ENCODE measurements at regions not wholly inside any gene's neighbourhood (a gene's known extent, or its start where the extent isn't known, plus 50 kb on each side); places are given as distances from the start of the nearest gene placed in this dataset.
"Not testable (repeated sequence)": the region's sequence is repeated elsewhere in the genome, so short reads cannot be mapped to it uniquely, and the experiment has no call there.

DNA sequence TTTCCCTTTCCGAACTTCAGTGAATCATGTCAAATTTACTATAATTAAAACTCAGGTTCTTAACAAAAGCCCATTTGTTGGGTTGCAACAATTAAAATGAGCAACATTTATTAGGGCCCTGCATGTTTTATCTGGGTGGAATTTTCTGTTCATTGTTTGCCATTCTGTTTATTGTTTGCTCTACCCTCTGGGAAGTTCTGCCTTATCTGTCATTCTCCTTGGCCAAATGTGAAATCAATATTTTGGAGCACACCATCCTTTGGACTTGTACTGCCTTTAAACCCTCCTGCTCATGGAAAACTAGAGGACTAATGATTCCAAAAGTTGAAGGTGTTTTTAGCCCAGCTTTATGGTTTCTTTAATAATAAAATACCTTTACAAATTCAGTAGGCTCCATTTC is 134.5 kb upstream of the KCND2 start:
- DNase-seq = no peak

- no peak for DNase-seq
These were observed 116.5 kb upstream of the KCND2 start for GRCh38 chr7:120156476-120156875.

DNA sequence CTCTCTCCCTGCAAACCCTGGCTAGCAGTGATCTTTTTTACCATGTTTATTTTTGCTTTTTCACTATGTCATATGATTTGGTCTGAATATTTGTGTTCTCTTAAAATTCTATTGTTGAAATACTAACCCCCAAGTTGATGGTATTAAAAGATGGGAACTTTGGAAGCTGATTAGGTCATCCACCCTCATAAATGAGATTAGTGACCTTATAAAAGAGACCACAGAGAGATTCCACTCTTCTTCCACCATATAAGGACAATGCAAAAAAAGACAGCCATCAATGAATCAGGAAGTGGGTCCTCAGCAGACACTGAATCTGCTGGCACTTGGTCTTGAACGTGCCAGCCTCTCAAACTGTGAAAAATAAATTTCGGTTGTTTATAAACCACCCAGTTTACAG is 112.8 kb upstream of the KCND2 start:
- no peak for DNase-seq

DNA sequence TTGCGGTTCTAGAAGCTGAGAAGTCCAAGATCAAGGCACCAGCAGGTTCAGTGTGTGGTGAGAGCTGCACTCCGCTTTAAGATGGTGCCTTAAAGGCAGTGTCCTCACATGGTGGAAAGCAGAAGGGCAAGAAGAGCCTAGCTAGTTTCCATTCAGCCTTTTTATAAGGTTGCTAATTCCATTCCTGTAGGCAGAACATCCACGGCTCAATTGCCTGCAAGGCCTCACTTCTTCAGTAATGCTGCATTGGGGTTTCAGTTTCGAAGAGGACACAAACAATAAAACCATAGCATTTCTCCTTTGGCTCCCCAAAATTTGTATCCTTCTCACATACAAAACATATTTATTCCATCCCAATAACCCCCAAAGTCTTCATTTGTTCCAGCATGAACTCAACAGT is 109.5 kb upstream of the KCND2 start:
- DNase-seq = no peak

DNA sequence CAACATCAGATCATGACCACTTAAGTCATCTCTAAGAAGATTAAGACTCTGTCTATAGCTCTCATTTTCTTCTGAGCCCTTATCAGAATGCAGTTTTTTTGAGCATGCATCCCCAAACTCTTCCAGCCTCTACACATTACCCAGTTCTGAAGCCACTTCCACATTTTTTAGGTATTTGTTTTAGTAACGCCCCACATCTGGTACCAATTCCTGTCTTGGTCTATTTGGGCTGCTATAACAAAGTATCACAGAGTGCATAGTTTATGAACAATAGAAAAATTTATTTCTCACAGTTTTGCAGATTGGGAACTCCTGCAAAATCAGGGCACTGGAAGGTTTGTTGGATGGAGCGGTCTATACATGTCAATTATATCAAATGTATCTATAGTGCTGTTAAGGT is 107.7 kb upstream of the KCND2 start:
- no peak for DNase-seq

DNA sequence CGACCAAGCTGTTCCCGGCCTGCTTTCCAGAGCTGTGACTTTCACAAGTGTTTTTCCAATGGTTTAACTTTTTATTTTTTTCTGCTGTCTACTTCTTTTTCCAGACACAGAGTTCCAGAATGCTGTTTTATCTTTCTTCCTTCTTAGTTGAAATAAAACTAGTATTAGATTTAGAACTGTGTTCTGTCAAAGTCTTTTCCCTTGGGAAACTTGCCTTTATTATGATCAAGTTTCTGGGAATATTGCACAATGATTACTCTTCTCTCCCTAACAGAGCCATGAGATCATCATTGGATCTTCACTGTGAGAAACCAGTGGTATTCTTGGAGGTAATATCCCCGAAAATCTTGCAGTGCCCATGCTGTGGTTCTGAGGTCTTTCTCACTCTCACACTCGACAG is 104.9 kb upstream of the KCND2 start:
- no peak for DNase-seq

GRCh38 chr7:120169996-120170783 is 102.8 kb upstream of the KCND2 start:
- no peak for DNase-seq

DNA sequence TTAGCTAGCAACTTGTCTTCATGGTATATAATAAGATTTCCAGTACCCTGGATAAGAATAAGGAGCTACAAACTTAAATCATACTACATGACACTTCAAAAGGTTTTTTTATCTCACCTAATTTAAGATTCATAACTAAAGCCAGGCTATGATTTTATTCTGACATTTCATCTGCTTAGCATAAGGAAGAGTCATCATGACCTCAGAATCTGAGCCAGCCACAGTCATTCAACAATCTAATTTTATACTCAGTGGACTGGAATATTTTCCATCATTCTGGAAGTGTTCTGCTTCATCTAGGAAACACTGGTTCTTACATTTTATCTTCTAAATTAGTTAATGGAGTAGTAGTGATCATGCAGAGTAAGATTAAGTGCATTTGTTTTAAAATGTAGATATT is 102.1 kb upstream of the KCND2 start:
- DNase-seq = no peak

GRCh38 chr7:120171406-120171805 is 101.6 kb upstream of the KCND2 start:
- no peak for DNase-seq

DNA sequence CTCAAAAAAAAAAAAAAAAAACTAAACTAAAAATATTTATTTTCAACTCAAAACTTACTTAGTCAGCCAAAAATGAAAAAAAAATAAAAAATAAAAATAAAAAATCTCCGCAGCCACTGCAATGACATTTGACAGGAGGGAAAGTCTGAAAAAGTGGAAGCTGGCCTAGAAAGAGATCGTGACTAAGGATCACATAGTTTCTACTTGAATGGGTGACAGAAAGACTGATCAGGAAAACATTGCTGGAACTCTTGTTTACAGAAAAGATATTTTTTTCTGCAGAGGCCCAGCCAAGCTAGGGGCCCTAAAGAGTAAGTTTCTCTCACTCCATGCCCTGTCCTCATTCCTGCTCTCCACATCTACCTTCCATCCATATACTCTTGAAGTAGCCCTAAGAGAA is 92.8 kb upstream of the KCND2 start:
- DNase-seq = no peak

DNA sequence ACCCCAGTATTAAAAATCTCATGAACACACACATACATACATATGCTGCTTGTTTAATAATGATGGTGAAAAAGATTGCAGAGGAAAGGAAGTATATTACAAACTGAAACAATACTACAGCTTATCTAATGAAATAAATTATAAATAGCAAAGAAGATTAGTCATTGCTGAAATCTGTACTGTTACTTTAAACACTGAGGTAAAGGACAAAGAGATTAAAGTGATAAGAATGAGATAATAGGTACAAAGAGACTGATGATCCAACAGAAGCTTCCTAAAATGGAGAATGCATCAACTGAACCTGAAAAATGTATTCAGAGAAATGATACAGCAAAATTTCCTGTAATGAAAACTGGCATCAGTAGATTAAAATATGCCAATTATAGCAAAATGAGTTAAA is 91.5 kb upstream of the KCND2 start:
- no peak for DNase-seq

GRCh38 chr7:120184866-120185265 is 88.1 kb upstream of the KCND2 start:
- DNase-seq = no peak

GRCh38 chr7:120185940-120186682 is 86.9 kb upstream of the KCND2 start:
- no peak for DNase-seq

DNA sequence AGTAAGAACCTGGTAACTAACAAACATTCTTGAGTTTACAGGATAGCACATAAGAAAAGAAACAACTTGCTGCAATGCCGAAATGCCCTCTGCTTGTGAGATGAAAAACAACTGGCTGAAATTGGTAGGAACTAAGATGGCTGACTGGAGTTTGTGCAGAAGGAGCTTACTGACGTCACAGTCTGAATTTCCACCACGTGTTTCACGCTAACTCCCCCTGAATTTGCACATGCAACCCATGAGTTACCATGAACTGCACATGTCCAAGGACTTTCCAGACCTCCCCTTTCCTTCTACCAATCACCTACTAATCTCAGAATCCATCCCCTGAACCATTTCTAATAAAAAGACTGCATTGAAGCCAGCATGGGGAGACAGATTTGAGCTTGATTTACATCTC is 86.3 kb upstream of the KCND2 start:
- no peak for DNase-seq

DNA sequence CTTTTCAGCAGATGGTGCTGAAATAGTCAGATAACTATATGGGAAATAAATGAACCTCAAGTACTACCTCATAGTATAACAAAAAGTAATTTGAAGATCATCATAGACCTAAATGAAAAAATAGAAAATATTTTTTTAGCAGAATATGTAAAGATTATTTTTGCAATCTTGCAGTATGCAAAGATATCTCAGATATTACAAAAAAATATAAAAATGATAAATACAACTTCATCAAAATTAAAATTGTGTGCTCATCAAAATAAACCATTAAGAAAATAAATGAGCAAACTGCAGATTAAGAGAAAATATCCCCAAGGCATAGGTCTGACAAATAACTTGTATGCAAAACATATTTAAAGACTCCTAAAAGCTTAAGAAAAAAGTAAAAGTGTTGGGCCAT is 83.4 kb upstream of the KCND2 start:
- no peak for DNase-seq

GRCh38 chr7:120190109-120190508 is 82.9 kb upstream of the KCND2 start:
- DNase-seq = no peak

DNA sequence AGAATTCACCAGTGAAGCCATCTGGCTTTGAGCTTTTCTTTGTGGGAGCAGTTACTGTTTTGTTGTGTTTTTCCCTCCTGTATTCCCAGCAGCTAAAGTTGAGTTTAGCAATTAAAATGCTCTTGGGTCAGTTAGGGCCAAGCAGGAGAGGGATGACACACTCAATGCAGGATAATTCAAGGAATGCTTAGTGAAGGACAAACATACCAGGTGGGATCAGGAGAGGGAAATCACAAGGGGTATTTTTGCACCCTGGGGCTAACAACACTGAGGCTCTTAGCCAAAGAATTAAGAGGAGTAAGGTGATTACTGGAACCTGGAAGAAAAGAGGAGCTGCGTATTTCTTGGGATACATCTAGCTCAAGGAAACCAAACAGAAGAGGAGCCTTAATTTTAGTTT is 82.4 kb upstream of the KCND2 start:
- DNase-seq = no peak

GRCh38 chr7:120191423-120191822 is 81.6 kb upstream of the KCND2 start:
- DNase-seq = not testable (repeated sequence)

- DNase-seq = no peak
These were observed 71.7 kb upstream of the KCND2 start for GRCh38 chr7:120201290-120201689.

- DNase-seq = no peak
These were observed 67.9 kb upstream of the KCND2 start for GRCh38 chr7:120205101-120205500.

DNA sequence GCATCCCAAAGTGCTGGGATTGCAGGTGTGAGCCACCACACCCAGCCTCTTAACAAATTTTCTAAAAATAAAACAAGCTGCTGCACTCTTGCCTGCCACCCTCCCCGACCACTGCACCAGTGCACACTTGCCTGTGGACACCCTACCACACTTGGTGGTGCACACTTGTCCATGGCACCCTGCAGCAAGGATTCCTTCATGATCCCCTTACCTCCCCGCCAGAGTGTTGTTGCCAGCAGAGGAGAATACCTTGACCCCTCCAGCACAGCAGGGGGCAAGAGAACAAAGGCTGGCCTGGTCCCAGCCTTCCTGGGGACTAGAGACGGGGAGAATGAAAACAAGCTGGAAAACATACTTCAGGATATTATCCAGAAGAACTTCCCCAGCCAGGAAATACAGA is 65.9 kb upstream of the KCND2 start:
- DNase-seq = no peak

DNA sequence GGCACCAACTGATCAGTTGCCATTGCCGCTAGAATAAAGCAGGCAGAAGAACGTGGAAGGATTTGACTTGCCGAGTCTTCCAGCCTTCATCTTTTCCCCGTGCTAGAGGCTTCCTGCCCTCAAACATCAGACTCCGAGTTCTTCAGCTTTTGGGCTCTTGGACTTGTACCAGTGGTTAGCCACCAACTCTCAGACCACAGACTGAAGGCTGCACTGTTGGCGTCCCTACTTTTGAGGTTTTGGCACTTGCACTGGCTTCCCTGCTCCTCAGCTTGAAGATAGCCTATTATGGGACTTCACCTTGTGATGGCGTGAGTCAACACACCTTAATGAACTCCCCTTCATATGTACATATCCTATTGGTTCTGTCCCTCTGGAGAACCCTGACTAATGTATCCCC is 57.3 kb upstream of the KCND2 start:
- DNase-seq = no peak

- no peak for DNase-seq
These were observed 56.0 kb upstream of the KCND2 start for GRCh38 chr7:120216947-120217346.

DNA sequence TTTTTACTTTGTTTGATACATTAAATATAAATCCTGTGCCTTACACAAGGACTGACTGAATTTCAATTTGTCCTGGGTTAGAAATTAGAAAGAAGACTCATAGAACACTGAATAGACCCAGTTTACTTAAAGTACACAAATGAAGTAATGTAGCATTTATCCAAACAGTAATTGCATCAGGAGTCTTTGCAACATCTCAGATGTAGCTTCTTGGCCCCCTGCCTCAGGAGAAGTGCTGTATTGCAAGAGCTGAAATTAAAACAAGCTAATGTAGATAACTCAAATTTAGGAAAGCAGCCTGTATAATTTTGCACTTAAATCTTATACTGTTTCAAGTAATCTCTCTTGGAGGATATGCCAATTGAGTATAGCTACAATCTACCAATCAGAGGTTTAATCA is 54.3 kb upstream of the KCND2 start:
- no peak for DNase-seq

DNA sequence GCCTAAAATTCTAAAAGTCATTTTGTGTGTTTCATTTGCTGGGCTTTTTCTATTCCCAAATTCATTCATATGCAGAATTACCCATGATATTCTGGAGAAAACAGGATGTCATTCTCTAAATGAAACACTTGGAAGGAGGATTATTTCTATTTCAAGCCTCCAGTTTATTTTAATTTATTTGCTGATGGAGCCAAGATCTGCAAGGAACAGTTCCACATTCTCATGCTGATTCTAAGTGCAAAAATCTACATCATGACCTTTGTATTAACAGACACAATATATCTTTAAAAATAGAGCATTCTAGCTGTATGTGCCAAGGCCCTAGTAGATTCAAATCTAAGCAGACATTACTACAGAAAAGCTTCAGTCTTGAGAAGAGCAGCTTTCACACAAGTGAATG is 51.3 kb upstream of the KCND2 start:
- DNase-seq = no peak
